ENCODE measurements at regions not wholly inside any gene's neighbourhood (a gene's known extent, or its start where the extent isn't known, plus 50 kb on each side); places are given as distances from the start of the nearest gene placed in this dataset.

DNA sequence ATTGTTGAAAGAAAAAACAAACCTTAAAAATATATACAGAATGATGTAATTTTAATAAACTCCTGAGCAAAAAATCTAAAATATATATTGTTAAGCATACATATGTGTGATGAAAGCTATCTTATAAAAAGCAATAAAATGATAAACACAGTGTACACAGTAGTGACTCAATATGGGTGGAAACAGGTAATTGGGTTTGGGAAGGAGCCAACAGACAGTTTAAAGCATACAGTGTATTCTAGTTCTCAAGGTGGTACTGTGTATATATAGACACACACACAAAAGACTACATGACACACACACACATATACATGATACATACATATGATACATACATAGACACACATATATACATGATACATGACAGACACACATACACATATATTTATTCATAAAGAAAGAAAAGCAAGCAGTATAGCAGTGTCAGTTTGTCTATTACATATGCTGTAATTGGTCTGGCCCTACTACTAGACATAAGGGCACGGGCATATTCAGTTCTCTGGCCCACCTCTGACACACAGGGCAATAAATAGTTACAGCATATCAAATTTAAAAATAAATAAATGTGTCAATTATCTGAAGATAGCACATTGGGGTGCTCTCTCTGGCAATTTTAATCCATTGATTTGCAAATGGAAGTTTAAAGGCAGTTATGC lies 330.2 kb downstream of the S1PR1 start:
- Histone ChIP-seq H2BK120ac (replicated peaks; ENCODE audit: low read depth, low read length) (no peak overlapping the region), H3K36me3 (ENCODE audit: control insufficient read depth in 2 of 4, insufficient read depth in 4 of 4, low read length in 3 of 4) (no peaks in the 10 kb centered on the region), H2BK5ac (ENCODE audit: low read depth, low read length) (no peak overlapping the region), H3K79me2 (ENCODE audit: control insufficient read depth in 1 of 2, insufficient read depth in 2 of 2, low read length in 2 of 2) (no peaks in the 10 kb centered on the region), H3K79me1 (ENCODE audit: low read depth, low read length) (no peaks in the 10 kb centered on the region), H3K18ac (ENCODE audit: extremely low read depth, low read length) (no peak overlapping the region), H3K27ac (ENCODE audit: low read depth, low read length) (no peak overlapping the region), H3K4ac (replicated peaks; ENCODE audit: insufficient read length, low read depth, low read length) (no peak overlapping the region), H3K4me3 (ENCODE audit: extremely low read depth in 1 of 4, insufficient read depth in 2 of 4, low read depth in 3 of 4, low read length in 4 of 4) (no peak overlapping the region), H3K23ac (ENCODE audit: insufficient read length) (no peak overlapping the region), H3K9ac (replicated peaks in 1 of 4; ENCODE audit: extremely low read depth in 1 of 4, low read depth in 3 of 4, low read length in 3 of 4) (no peak overlapping the region), H3K56ac (replicated peaks; ENCODE audit: insufficient read length, low read depth, low read length) (no peak overlapping the region), H2BK12ac (ENCODE audit: low read depth, low read length) (no peak overlapping the region), H3K4me1 (replicated peaks in 1 of 4; ENCODE audit: control insufficient read depth in 3 of 4, insufficient read depth in 4 of 4, low read length in 3 of 4) (no peaks in the 10 kb centered on the region), H4K20me1 (replicated peaks in 1 of 2; ENCODE audit: control insufficient read depth in 1 of 2, insufficient read depth in 2 of 2, low read length in 2 of 2) (no peaks in the 10 kb centered on the region), H2BK20ac (ENCODE audit: low read length) (no peak overlapping the region), H4K8ac (ENCODE audit: extremely low read depth, insufficient read depth, low read length) (no peak overlapping the region), H3K14ac (ENCODE audit: insufficient read length) (no peak overlapping the region), H4K91ac (replicated peaks; ENCODE audit: insufficient read length, low read length) (no peak overlapping the region), H3K27me3 (replicated peaks in 1 of 4; ENCODE audit: control insufficient read depth in 3 of 4, extremely low read depth in 1 of 4, insufficient read depth in 3 of 4, low read length in 3 of 4) (no peaks in the 10 kb centered on the region), H3K23me2 (ENCODE audit: low read depth, low read length) (no peaks in the 10 kb centered on the region), H3K9me3 (ENCODE audit: insufficient read depth in 2 of 2, low read depth in 1 of 2, low read length in 1 of 2) (peaks cover 0 to 2% of the 10 kb centered on the region in 2 experiments; a peak in 2 of 4 replicates), H2AFZ (ENCODE audit: low read length) (no peak overlapping the region), H2BK15ac (ENCODE audit: low read length) (no peak overlapping the region), H4K5ac (ENCODE audit: insufficient read length, low read depth, low read length) (no peak overlapping the region), H2AK5ac (ENCODE audit: low read depth, low read length) (no peak overlapping the region), H3K4me2 (ENCODE audit: insufficient read depth in 1 of 2, low read depth in 2 of 2, low read length in 2 of 2) (no peak overlapping the region)
- POLR2A ChIA-PET (ENCODE audit: partially characterized antibody): no interaction called here
- TF ChIP-seq KDM5A (IDR thresholded peaks at IDR 0.05; ENCODE audit: low read length) (no peak), ASH2L (IDR thresholded peaks at IDR 0.05; ENCODE audit: low read length) (no peak), CBX5 (IDR thresholded peaks at IDR 0.05; ENCODE audit: low read depth, low read length) (no peak), RAD21 (IDR thresholded peaks at IDR 0.05 in 1 of 2, conservative IDR thresholded peaks at IDR 0.05 in 1 of 2; ENCODE audit: low read depth in 2 of 2, low read length in 2 of 2) (no peak), ATF2 (IDR thresholded peaks at IDR 0.05; ENCODE audit: low read length) (no peak), JUN (IDR thresholded peaks at IDR 0.05; ENCODE audit: low read depth, low read length) (no peak), YY1 (IDR thresholded peaks at IDR 0.05; ENCODE audit: low read depth, low read length) (no peak), SIN3A (conservative IDR thresholded peaks at IDR 0.05 in 1 of 2, IDR thresholded peaks at IDR 0.05 in 1 of 2; ENCODE audit: low read depth in 1 of 2, low read length in 2 of 2) (no peak), SRF (IDR thresholded peaks at IDR 0.05; ENCODE audit: low read depth, low read length) (no peak), CHD1 (IDR thresholded peaks at IDR 0.05; ENCODE audit: low read depth, low read length) (no peak), SAP30 (IDR thresholded peaks at IDR 0.05; ENCODE audit: insufficient read depth, insufficient replicate concordance, low read length) (no peak)
- CTCF ChIA-PET (ENCODE audit: partially characterized antibody): interaction anchor here (0.7 to 2.0 kb wide), 7 partner anchors 9 to 92 kb away, joined by 3 to 16 read pairs (median 9); no protein-coding TSS in a partner anchor
- FAIRE-seq (no peak), DNase-seq (ENCODE audit: low read depth in 1 of 2, low spot score in 2 of 2) (no peak)
- WGBS, 2 experiments (ENCODE audit: extremely low coverage in 1 of 2, insufficient coverage in 1 of 2, insufficient read length in 1 of 2, insufficient replicate concordance in 2 of 2, low coverage in 1 of 2, low lambda C conversion rate in 2 of 2, missing lambda C conversion rate in 1 of 2): 77% methylated on average over 1 of the region's 1 CpG; no CpG with 5 or more reads in 1 of the 2 experiments
